GM10266 (cell line): ENCODE measurements at regions not wholly inside any gene's neighbourhood (a gene's known extent, or its start where the extent isn't known, plus 50 kb on each side); places are given as distances from the start of the nearest gene placed in this dataset.

Experiments
- DNase-seq: peaks from one replicate; pipeline ENCODE4 v3.0.0; 2012; ENCODE audit errors: extremely low spot score
- TF ChIP-seq, protein P1 (sequence below): IDR thresholded peaks from 2 replicates; pipeline ENCODE4 v1.5.1; 2012; ENCODE audit warnings: mild to moderate bottlenecking, low read depth; ENCODE audit not compliant: control insufficient read depth, insufficient read depth; ENCODE audit errors: missing control alignments

DNA sequence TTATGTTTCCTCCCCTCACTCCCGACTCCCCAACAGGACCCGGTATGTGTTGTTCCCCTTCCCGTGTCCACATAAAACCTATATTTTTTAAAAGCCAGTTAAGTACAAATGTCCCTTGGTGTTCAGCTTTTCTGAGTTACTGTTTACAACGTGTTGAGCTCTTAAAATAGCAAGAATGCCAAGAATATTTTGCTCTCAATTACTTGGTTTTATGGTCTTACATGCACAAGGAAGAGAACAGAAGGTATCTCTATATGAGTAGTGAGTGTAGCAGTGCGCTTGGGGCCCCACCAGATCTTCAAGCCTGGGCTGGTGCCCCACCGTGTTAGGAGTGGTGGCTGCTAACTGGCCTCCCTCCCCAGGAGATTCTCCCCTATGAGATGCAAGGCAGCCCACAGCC lies 75.3 kb downstream of the RIN2 start:
- no peak for DNase-seq
- TF ChIP-seq, protein P1, sequence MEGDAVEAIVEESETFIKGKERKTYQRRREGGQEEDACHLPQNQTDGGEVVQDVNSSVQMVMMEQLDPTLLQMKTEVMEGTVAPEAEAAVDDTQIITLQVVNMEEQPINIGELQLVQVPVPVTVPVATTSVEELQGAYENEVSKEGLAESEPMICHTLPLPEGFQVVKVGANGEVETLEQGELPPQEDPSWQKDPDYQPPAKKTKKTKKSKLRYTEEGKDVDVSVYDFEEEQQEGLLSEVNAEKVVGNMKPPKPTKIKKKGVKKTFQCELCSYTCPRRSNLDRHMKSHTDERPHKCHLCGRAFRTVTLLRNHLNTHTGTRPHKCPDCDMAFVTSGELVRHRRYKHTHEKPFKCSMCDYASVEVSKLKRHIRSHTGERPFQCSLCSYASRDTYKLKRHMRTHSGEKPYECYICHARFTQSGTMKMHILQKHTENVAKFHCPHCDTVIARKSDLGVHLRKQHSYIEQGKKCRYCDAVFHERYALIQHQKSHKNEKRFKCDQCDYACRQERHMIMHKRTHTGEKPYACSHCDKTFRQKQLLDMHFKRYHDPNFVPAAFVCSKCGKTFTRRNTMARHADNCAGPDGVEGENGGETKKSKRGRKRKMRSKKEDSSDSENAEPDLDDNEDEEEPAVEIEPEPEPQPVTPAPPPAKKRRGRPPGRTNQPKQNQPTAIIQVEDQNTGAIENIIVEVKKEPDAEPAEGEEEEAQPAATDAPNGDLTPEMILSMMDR = no peak

DNA sequence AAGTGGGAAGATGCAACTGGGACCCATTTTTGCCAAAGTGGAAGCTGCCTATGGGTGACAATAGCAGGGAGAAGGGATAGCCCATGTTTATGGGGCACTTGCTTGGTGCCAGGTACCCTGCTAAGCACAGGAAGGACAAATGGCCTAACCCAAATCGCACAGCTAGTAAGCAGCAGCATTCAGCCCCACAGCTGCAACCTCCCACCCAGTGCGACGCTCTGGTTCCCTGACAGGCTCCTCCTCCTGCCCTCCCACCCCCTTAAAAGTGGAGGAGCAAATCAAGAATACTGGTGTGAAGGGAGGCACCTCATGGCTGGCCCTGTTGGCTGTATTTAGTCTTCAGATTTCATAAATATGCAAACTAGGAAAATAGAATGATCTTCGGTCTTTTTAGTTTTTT lies 76.2 kb downstream of the RIN2 start:
- no peak for DNase-seq
- TF ChIP-seq, protein P1 = no peak

DNA sequence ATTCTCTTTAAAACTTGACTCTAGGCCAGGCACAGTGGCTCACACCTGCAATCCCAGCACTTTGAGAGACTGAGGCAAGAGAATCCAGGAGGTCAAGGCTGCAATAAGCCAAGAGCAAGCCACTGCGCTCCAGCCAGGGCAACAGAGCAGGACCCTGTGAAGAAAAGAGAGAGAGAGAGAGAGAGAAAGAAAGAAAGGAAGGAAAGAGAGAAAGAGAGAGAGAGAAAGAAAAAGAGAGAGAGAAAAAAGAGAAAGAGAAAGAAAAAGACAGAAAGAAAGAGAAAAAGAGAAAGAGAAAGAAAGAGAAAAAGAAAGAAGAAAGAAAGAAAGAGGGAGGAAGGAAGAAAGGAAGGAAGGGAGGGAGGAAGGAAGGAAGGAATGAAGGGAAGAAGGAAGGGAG lies 76.7 kb downstream of the RIN2 start:
- TF ChIP-seq, protein P1 = no peak
- DNase-seq = no peak

DNA sequence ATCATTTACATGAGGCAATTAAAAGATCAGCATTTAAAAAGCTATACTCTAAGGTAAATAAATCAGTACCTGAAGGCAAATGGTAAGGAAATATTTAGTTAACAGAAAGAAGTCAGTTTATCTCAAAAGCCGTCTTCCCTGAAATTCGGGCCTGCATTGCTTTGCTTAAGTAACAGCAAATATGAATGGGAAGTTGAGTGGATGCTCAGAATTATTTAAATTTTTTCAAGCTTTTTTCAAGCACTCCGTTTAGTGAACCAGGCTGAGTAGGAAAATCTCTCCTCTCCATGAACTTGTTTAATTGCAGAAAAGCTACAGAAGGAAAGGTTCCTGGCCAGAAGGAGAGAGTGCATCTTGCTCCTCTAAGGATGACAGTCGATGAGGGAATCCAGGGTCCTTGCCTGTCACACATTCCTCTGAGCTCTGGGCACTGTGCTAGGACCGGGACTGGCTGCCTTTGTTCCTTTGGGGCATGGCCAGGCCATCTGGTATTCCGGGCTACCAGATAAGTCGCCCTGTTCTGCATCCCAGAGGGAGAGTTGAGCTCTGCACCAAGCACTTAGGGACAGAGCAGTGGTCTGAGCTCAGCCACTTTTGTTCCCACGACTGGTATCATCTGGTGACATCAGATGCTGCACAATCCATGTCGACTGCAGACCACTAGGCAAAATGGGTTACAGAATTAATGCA lies 77.6 kb downstream of the RIN2 start:
- TF ChIP-seq, protein P1 = no peak
- DNase-seq = no peak

DNA sequence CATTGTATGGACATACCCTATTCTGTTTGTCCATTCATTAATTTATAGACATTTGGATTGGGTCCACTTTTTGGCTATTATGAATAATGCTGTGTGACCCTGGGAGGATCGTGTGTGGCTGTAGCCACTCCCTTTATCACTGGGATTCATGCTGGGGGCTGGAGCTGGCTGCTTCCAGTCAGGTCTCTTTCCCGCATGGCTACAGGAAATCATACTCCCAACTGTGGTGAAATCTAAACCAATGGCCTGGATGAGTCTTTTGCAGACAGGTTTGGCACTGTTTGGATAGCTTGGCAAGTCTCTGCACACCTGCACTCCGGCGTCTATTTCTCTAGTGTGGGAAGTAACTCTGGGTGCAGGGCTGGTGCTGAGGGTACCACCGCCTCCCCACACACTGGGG lies 80.4 kb downstream of the RIN2 start:
- no peak for DNase-seq
- TF ChIP-seq, protein P1 = no peak

DNA sequence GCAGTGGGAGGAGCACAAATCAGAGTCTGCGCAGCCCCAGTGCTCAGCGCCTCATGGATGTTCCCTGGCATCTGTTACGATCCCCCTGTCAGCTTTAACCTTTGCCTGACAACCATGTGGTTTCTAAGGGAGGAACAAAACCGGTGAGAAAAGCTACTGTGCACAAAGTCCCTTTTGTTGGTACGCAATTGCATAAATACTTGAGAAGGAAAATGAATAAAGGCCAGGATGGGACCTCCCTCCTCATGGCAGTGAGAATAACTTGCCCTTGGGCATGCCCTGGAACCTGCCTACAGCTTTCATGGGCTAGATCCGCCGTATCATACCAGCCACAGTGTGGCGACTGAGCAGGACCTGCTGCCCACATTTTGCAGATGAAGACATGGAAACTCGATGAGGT lies 81.0 kb downstream of the RIN2 start:
- DNase-seq = no peak
- TF ChIP-seq, protein P1 = no peak

DNA sequence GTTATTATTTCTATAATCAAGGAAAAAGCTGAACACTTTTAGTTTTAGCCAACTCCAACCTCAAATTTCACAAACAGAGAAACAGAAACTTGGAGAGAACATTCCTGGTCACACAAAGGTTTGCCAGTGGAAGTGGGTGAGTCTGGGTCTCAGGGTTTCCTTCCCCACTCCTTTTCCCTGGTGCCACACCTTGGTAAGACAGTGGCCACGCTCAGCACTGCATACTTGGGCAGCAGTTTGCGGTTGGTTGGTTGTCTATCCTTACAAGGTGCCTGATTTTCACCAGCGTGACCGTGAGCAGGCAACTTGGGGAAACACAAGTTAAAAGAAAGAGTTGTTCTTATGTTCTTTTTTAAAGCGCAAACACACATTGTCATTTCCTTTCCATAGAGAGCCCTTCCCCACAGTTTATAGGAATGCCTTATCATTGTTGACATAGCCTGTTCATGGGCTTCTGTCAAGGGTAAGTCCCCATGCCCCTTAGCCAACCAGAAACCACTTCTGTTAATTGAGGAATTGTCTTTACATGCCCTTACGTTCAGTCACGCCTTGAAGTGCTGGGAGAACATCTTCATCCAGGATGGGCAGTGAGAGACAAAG lies 82.2 kb downstream of the RIN2 start:
- DNase-seq = no peak
- TF ChIP-seq, protein P1 = no peak
